H9 (cell line): ENCODE measurements at regions not wholly inside any gene's neighbourhood (a gene's known extent, or its start where the extent isn't known, plus 50 kb on each side); places are given as distances from the start of the nearest gene placed in this dataset.

ENCODE experiments used
- DNase-seq: peaks from one replicate; pipeline ENCODE4 v3.0.0-alpha.2; 2017
- H2AFZ ChIP-seq: one replicate; pipeline ENCODE4 v1.6.1; 2013; ENCODE audit warnings: mild to moderate bottlenecking, low read length, control low read depth, moderate library complexity
- H2AK5ac ChIP-seq: 2 replicates; pipeline ENCODE4 v1.6.1; 2013; ENCODE audit warnings: low read length, control low read depth, mixed read lengths; ENCODE audit not compliant: insufficient read length
- H2BK120ac ChIP-seq: one replicate; pipeline ENCODE4 v1.6.1; 2013; ENCODE audit warnings: low read depth, mild to moderate bottlenecking, low read length, control low read depth, inconsistent platforms; ENCODE audit not compliant: poor library complexity, severe bottlenecking
- H2BK12ac ChIP-seq: 2 replicates; pipeline ENCODE4 v1.6.1; 2013; ENCODE audit warnings: low read length, control low read depth, mixed read lengths, low read depth; ENCODE audit not compliant: insufficient read length
- H2BK15ac ChIP-seq: 2 replicates; pipeline ENCODE4 v1.6.1; 2013; ENCODE audit warnings: low read depth, low read length, control low read depth
- H2BK20ac ChIP-seq: one replicate; pipeline ENCODE4 v1.6.1; 2013; ENCODE audit warnings: low read depth, mild to moderate bottlenecking, low read length, control low read depth, inconsistent platforms; ENCODE audit not compliant: poor library complexity, severe bottlenecking
- H2BK5ac ChIP-seq: 2 replicates; pipeline ENCODE4 v1.6.1; 2013; ENCODE audit warnings: low read length, control low read depth, mixed read lengths; ENCODE audit not compliant: insufficient read length
- H3K14ac ChIP-seq: 2 replicates; pipeline ENCODE4 v1.6.1; 2013; ENCODE audit warnings: low read length, control low read depth; ENCODE audit not compliant: insufficient read depth
- H3K18ac ChIP-seq: 2 replicates; pipeline ENCODE4 v1.6.1; 2013; ENCODE audit warnings: low read depth, mild to moderate bottlenecking, mixed read lengths, low read length, control low read depth; ENCODE audit not compliant: insufficient read length
- H3K23ac ChIP-seq: 2 replicates; pipeline ENCODE4 v1.6.1; 2013; ENCODE audit warnings: low read length, control low read depth, mixed read lengths, low read depth; ENCODE audit not compliant: insufficient read length
- H3K23me2 ChIP-seq: 2 replicates; pipeline ENCODE4 v1.6.1; 2013; ENCODE audit warnings: low read depth, mild to moderate bottlenecking, mixed read lengths, low read length, control low read depth; ENCODE audit not compliant: insufficient read length, poor library complexity, severe bottlenecking
- H3K27ac ChIP-seq: 2 replicates; pipeline ENCODE4 v1.5.1; 2013; ENCODE audit warnings: low read length, control low read depth, mixed read lengths, low read depth; ENCODE audit not compliant: insufficient read length
- H3K27me3 ChIP-seq: 2 replicates; pipeline ENCODE4 v1.6.1; 2013; ENCODE audit warnings: low read length, control low read depth, inconsistent platforms; ENCODE audit not compliant: insufficient read depth
- H3K4ac ChIP-seq: 2 replicates; pipeline ENCODE4 v1.6.1; 2013; ENCODE audit warnings: low read depth, mild to moderate bottlenecking, control low read depth, inconsistent platforms, low read length, moderate library complexity
- H3K4me1 ChIP-seq: 2 replicates; pipeline ENCODE4 v1.6.1; 2013; ENCODE audit warnings: low read length, control low read depth, inconsistent platforms; ENCODE audit not compliant: insufficient read depth
- H3K4me2 ChIP-seq: 2 replicates; pipeline ENCODE4 v1.6.1; 2013; ENCODE audit warnings: low read length, control low read depth, mixed read lengths; ENCODE audit not compliant: insufficient read length, insufficient read depth
- H3K56ac ChIP-seq: 2 replicates; pipeline ENCODE4 v1.6.1; 2013; ENCODE audit warnings: low read depth, mild to moderate bottlenecking, mixed read lengths, low read length, control low read depth; ENCODE audit not compliant: insufficient read length
- H3K79me1 ChIP-seq: 2 replicates; pipeline ENCODE4 v1.6.1; 2013; ENCODE audit warnings: low read depth, mild to moderate bottlenecking, moderate library complexity, low read length, control low read depth, inconsistent platforms; ENCODE audit not compliant: insufficient read depth, poor library complexity, severe bottlenecking
- H3K79me2 ChIP-seq: 2 replicates; pipeline ENCODE4 v1.6.1; 2013; ENCODE audit warnings: low read length, control low read depth, inconsistent platforms; ENCODE audit not compliant: insufficient read depth
- H3K9ac ChIP-seq: 2 replicates; pipeline ENCODE4 v1.6.1; 2013; ENCODE audit warnings: low read length, control low read depth, mixed read lengths; ENCODE audit not compliant: insufficient read length; ENCODE audit errors: extremely low read depth
- H3K9me3 ChIP-seq: one replicate; pipeline ENCODE4 v1.6.1; 2013; ENCODE audit warnings: low read depth, low read length, inconsistent platforms; ENCODE audit not compliant: control insufficient read depth
- H3T11ph ChIP-seq: one replicate; pipeline ENCODE4 v1.6.1; 2013; ENCODE audit warnings: mild to moderate bottlenecking, low read length, control low read depth, inconsistent platforms
- H4K20me1 ChIP-seq: one replicate; pipeline ENCODE4 v1.6.1; 2013; ENCODE audit not compliant: control insufficient read depth, insufficient read length, insufficient read depth
- H4K5ac ChIP-seq: 2 replicates; pipeline ENCODE4 v1.6.1; 2013; ENCODE audit warnings: low read depth, mild to moderate bottlenecking, mixed read lengths, low read length, control low read depth; ENCODE audit not compliant: insufficient read length
- H4K8ac ChIP-seq: replicated peaks from 2 replicates; pipeline ENCODE4 v1.6.1; 2013; ENCODE audit warnings: low read length, control low read depth, mixed read lengths, low read depth; ENCODE audit not compliant: insufficient read length
- H4K91ac ChIP-seq: 2 replicates; pipeline ENCODE4 v1.6.1; 2013; ENCODE audit warnings: low read depth, mild to moderate bottlenecking, moderate library complexity, mixed read lengths, low read length, control low read depth; ENCODE audit not compliant: insufficient read length
- H3K27ac Mint-ChIP-seq, 3 experiments: 2 replicates in 2 of 3; 3 replicates in 1 of 3; pipeline ENCODE4 v1.8.0; 2020 to 2021; ENCODE audit warnings: mixed read lengths in 3 of 3, mild to moderate bottlenecking in 1 of 3, moderate library complexity in 1 of 3
- H3K27me3 Mint-ChIP-seq: 2 replicates; pipeline ENCODE4 v1.8.0; 2021; ENCODE audit warnings: low read depth, mild to moderate bottlenecking, moderate library complexity, mixed read lengths
- H3K36me3 Mint-ChIP-seq, 3 experiments: 2 replicates in 2 of 3; 3 replicates in 1 of 3; pipeline ENCODE4 v1.8.0; 2020 to 2021; ENCODE audit warnings: low read depth in 3 of 3, mixed read lengths in 3 of 3; ENCODE audit not compliant: insufficient read depth in 1 of 3
- H3K4me1 Mint-ChIP-seq, 2 experiments: 2 replicates each; pipeline ENCODE4 v1.8.0; 2020; ENCODE audit warnings: mixed read lengths in 2 of 2
- H3K4me3 Mint-ChIP-seq, 2 experiments: 2 replicates in 1 of 2; 3 replicates in 1 of 2; pipeline ENCODE4 v1.8.0; 2020 to 2021; ENCODE audit warnings: mild to moderate bottlenecking in 2 of 2, mixed read lengths in 2 of 2, moderate library complexity in 1 of 2
- H3K9me3 Mint-ChIP-seq, 2 experiments: 2 replicates in 1 of 2; 3 replicates in 1 of 2; pipeline ENCODE4 v1.8.0; 2020; ENCODE audit warnings: mild to moderate bottlenecking in 2 of 2, mixed read lengths in 2 of 2, moderate library complexity in 1 of 2
- TF ChIP-seq, protein P1 (sequence below): fragments of 200-600 bp; sonication (generic); conservative IDR thresholded peaks from 3 replicates; pipeline ENCODE4 v1.8.0; 2021; ENCODE audit warnings: antibody characterized with exemption, mild to moderate bottlenecking

DNA sequence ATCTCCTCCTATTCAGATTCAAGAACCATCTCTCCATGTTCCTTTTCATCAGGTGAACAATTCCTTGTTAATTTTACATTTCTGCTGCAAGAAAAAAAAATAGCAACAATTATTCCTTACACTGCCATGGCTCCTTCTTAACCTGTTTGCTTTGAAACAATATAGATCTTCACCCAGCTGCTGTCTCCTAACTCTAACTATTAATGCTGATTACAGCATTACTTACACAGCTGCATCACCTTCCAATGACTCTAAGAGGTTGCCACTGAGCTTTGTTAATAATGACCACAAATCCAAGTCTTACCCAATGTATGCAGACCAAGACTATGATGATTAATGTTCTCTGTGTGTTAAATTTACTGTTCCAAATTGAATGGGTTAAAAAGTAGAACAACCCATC, 541.4 kb downstream of the TOX3 start:
- Histone ChIP-seq H3K9ac (no peak overlapping the region), H3K27me3 (no peaks in the 10 kb centered on the region), H3K4me2 (no peak overlapping the region), H3K18ac (no peak overlapping the region), H3T11ph (no peak overlapping the region), H2BK120ac (no peak overlapping the region), H3K56ac (no peak overlapping the region), H3K9me3 (no peaks in the 10 kb centered on the region), H2BK12ac (no peak overlapping the region), H3K14ac (no peak overlapping the region), H3K79me2 (no peaks in the 10 kb centered on the region), H3K27ac (no peak overlapping the region), H3K4me1 (no peaks in the 10 kb centered on the region), H4K8ac (no peak overlapping the region), H2BK20ac (no peak overlapping the region), H3K23me2 (no peaks in the 10 kb centered on the region), H4K5ac (no peak overlapping the region), H2AK5ac (no peak overlapping the region), H3K23ac (no peak overlapping the region), H4K20me1 (no peaks in the 10 kb centered on the region), H2BK15ac (no peak overlapping the region), H2BK5ac (no peak overlapping the region), H2AFZ (no peak overlapping the region), H4K91ac (no peak overlapping the region), H3K4ac (no peak overlapping the region), H3K79me1 (no peaks in the 10 kb centered on the region)
- Mint-ChIP-seq H3K36me3 (no peaks in the 10 kb centered on the region), H3K27ac (no peak overlapping the region), H3K4me3 (no peak overlapping the region), H3K27me3 (peaks cover 4% of the 10 kb centered on the region), H3K9me3 (peaks cover under 1 to 3% of the 10 kb centered on the region in 2 experiments; a peak in 2 of 5 replicates), H3K4me1 (no peaks in the 10 kb centered on the region)
- TF ChIP-seq, protein P1, sequence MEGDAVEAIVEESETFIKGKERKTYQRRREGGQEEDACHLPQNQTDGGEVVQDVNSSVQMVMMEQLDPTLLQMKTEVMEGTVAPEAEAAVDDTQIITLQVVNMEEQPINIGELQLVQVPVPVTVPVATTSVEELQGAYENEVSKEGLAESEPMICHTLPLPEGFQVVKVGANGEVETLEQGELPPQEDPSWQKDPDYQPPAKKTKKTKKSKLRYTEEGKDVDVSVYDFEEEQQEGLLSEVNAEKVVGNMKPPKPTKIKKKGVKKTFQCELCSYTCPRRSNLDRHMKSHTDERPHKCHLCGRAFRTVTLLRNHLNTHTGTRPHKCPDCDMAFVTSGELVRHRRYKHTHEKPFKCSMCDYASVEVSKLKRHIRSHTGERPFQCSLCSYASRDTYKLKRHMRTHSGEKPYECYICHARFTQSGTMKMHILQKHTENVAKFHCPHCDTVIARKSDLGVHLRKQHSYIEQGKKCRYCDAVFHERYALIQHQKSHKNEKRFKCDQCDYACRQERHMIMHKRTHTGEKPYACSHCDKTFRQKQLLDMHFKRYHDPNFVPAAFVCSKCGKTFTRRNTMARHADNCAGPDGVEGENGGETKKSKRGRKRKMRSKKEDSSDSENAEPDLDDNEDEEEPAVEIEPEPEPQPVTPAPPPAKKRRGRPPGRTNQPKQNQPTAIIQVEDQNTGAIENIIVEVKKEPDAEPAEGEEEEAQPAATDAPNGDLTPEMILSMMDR = no peak
- DNase-seq = no peak
